ENCODE measurements at regions not wholly inside any gene's neighbourhood (a gene's known extent, or its start where the extent isn't known, plus 50 kb on each side); places are given as distances from the start of the nearest gene placed in this dataset.

- TF ChIP-seq POLR2AphosphoS5 (IDR thresholded peaks at IDR 0.05), result no peak
- no peak for TF ChIP-seq EP300 (IDR thresholded peaks at IDR 0.05)
- H3K27me3 ChIP-seq, result no peaks in the 10 kb centered on the region
- DNase-seq, result no peak
- ATAC-seq (ENCODE audit: low FRiP score in 2 of 2), result no peak
- 67 to 76% methylated on average over 3 of the region's 3 CpGs for WGBS, 2 donors
- H3K4me1 ChIP-seq, result no peaks in the 10 kb centered on the region
- H3K4me3 ChIP-seq, result no peak overlapping the region
- H3K27ac ChIP-seq, result no peak overlapping the region
- no peaks in the 10 kb centered on the region for H3K9me3 ChIP-seq
- H3K36me3 ChIP-seq, result no peaks in the 10 kb centered on the region
Observed at GRCh38 chr18:41021089-41021488, 933.9 kb upstream of the PIK3C3 start.

GRCh38 chr18:41012194-41012593 is 942.8 kb upstream of the PIK3C3 start:
- Histone ChIP-seq H3K9me3 (peaks cover 0 to 4% (median 0%) of the 10 kb centered on the region in 4 donors), H3K27me3 (no peaks in the 10 kb centered on the region), H3K27ac (no peak overlapping the region), H3K4me3 (no peak overlapping the region), H3K36me3 (no peaks in the 10 kb centered on the region), H3K4me1 (no peaks in the 10 kb centered on the region)
- TF ChIP-seq POLR2A (IDR thresholded peaks at IDR 0.05) (no peak), EP300 (IDR thresholded peaks at IDR 0.05) (no peak), POLR2AphosphoS5 (IDR thresholded peaks at IDR 0.05) (no peak), CTCF (IDR thresholded peaks at IDR 0.05) (no peak)
- WGBS, 2 donors, result 83 to 85% methylated on average over 1 of the region's 1 CpG
- no peak for ATAC-seq (ENCODE audit: low FRiP score in 2 of 2)
- DNase-seq, result no peak

DNA sequence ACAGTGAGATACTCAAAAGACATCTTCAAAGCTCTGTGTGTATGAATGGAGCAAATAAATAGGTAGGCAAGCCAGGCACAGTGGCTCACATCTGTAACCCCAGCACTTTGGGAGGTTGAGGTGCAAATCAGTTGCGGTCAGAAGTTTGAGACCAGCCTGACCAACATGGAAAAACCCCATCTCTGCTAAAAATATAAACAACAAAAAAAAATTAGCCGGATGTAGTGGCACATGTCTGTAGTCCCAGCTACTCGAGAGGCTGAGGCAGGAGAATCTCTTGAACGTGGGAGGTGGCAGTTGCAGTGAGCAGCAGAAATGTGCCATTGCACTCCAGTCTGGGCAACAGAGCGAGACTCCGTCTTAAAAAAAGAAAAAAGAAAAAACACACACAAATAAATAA is 945.1 kb upstream of the PIK3C3 start:
- Histone ChIP-seq H3K9me3 (no peaks in the 10 kb centered on the region), H3K4me3 (no peak overlapping the region), H3K27ac (no peak overlapping the region), H3K36me3 (no peaks in the 10 kb centered on the region), H3K27me3 (no peaks in the 10 kb centered on the region), H3K4me1 (no peaks in the 10 kb centered on the region)
- ATAC-seq (ENCODE audit: low FRiP score in 2 of 2), result no peak
- DNase-seq, result no peak
- TF ChIP-seq POLR2AphosphoS5 (IDR thresholded peaks at IDR 0.05), result no peak
- no peak for TF ChIP-seq CTCF (IDR thresholded peaks at IDR 0.05)
- no peak for TF ChIP-seq EP300 (IDR thresholded peaks at IDR 0.05)
- TF ChIP-seq POLR2A (IDR thresholded peaks at IDR 0.05), result no peak
- WGBS, 2 donors, result 84 to 92% methylated on average over 6 of the region's 6 CpGs

DNA sequence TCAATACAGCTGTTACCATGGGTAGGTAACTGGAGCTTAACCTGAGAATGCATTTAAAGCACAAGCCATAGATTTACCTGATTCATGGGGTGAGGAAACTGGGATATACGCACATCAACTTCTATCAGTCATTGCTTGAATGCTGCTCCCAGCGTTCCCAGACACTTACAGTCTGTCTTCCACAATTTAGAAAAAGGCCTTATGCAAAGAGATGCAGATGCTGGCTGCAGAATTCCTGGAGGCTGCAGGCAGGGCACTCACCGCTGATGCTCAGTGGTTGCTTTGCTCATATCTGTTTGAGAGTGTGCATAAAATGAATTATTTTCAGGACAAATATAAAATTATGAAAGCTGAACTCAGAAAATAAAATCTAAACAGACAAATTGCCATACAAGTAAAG is 950.7 kb upstream of the PIK3C3 start:
- Histone ChIP-seq H3K27ac (no peak overlapping the region), H3K9me3 (no peaks in the 10 kb centered on the region), H3K36me3 (no peaks in the 10 kb centered on the region), H3K27me3 (no peaks in the 10 kb centered on the region), H3K4me1 (no peaks in the 10 kb centered on the region), H3K4me3 (no peak overlapping the region)
- 44 to 65% methylated on average over 3 of the region's 3 CpGs for WGBS, 2 donors
- DNase-seq (no peak), ATAC-seq (ENCODE audit: low FRiP score in 2 of 2) (no peak)
- TF ChIP-seq POLR2A (IDR thresholded peaks at IDR 0.05) (no peak), EP300 (IDR thresholded peaks at IDR 0.05) (no peak), CTCF (IDR thresholded peaks at IDR 0.05) (no peak), POLR2AphosphoS5 (IDR thresholded peaks at IDR 0.05) (no peak)

- Histone ChIP-seq H3K4me1 (no peaks in the 10 kb centered on the region), H3K27me3 (no peaks in the 10 kb centered on the region), H3K27ac (no peak overlapping the region), H3K36me3 (no peaks in the 10 kb centered on the region), H3K9me3 (no peaks in the 10 kb centered on the region), H3K4me3 (no peak overlapping the region)
- 37 to 57% methylated on average over 1 of the region's 1 CpG for WGBS, 2 donors
- ATAC-seq (ENCODE audit: low FRiP score in 2 of 2) (no peak), DNase-seq (no peak)
- TF ChIP-seq POLR2A (IDR thresholded peaks at IDR 0.05), result no peak
- TF ChIP-seq EP300 (IDR thresholded peaks at IDR 0.05), result no peak
- no peak for TF ChIP-seq CTCF (IDR thresholded peaks at IDR 0.05)
- no peak for TF ChIP-seq POLR2AphosphoS5 (IDR thresholded peaks at IDR 0.05)
Observed at GRCh38 chr18:40995529-40995928, 959.5 kb upstream of the PIK3C3 start.
